PC-9 (cell line): ENCODE measurements at regions not wholly inside any gene's neighbourhood (a gene's known extent, or its start where the extent isn't known, plus 50 kb on each side); places are given as distances from the start of the nearest gene placed in this dataset.

Source experiments
- BruUV-seq: library from RNA; stranded (reverse); fragments of 400-500 nt; replicated peaks from 2 replicates; lab custom pipeline; 2021; lab: Mats Ljungman, UMichigan
- CTCF ChIA-PET: fragments of 300-600 bp; sonication (Branson Sonifier 250); formaldehyde crosslinking; loops from one replicate; lab custom pipeline; 2022; ENCODE audit warnings: antibody characterized with exemption; lab: Charles Lee
- POLR2A ChIA-PET: fragments of 300-600 bp; sonication (Branson Sonifier 250); formaldehyde crosslinking; loops from one replicate; lab custom pipeline; 2022; ENCODE audit warnings: antibody characterized with exemption; ENCODE audit not compliant: unreplicated experiment; lab: Charles Lee
- DNase-seq, 2 experiments: peaks; one replicate each; pipeline versions ENCODE4 v3.0.0 to v3.0.0-alpha.2; 2015 to 2022; ENCODE audit warnings: mixed read lengths in 1 of 2
- H2AFZ ChIP-seq: fragments of 200-600 bp; sonication (generic); 2 replicates; pipeline ENCODE4 v1.8.1; 2017; ENCODE audit warnings: antibody characterized with exemption
- H3F3A ChIP-seq: fragments of 200-600 bp; sonication (generic); 2 replicates; pipeline ENCODE4 v1.8.1; 2017; ENCODE audit warnings: antibody characterized with exemption, mild to moderate bottlenecking, low read depth; ENCODE audit not compliant: insufficient read depth
- H3K27ac ChIP-seq: fragments of 200-600 bp; sonication (generic); 2 replicates; pipeline ENCODE4 v1.6.1; 2016; ENCODE audit warnings: mixed run types
- H3K27me3 ChIP-seq: fragments of 200-600 bp; sonication (generic); 2 replicates; pipeline ENCODE4 v1.6.1; 2016; ENCODE audit warnings: low read depth, mixed run types; ENCODE audit not compliant: insufficient read depth
- H3K36me3 ChIP-seq: fragments of 200-600 bp; sonication (generic); 2 replicates; pipeline ENCODE4 v1.6.1; 2016; ENCODE audit warnings: low read depth, mixed run types
- H3K4me1 ChIP-seq: fragments of 200-600 bp; sonication (generic); replicated peaks from 2 replicates; pipeline ENCODE4 v1.6.1; 2016; ENCODE audit warnings: mixed run types; ENCODE audit not compliant: insufficient read depth
- H3K4me2 ChIP-seq: fragments of 200-600 bp; sonication (generic); 2 replicates; pipeline ENCODE4 v1.6.1; 2017; ENCODE audit warnings: mixed run types
- H3K4me3 ChIP-seq: fragments of 200-600 bp; sonication (generic); 2 replicates; pipeline ENCODE4 v1.6.1; 2016; ENCODE audit warnings: mixed run types
- H3K79me2 ChIP-seq: fragments of 200-600 bp; sonication (generic); 2 replicates; pipeline ENCODE4 v1.6.1; 2017; ENCODE audit warnings: low read depth, mixed run types
- H3K9me2 ChIP-seq: fragments of 200-600 bp; sonication (generic); 2 replicates; pipeline ENCODE4 v1.8.1; 2017; ENCODE audit warnings: mild to moderate bottlenecking; ENCODE audit not compliant: insufficient read depth
- H3K9me3 ChIP-seq: fragments of 200-600 bp; sonication (generic); 2 replicates; pipeline ENCODE4 v1.8.1; 2016; ENCODE audit warnings: low read depth; ENCODE audit not compliant: insufficient read depth
- H4K20me1 ChIP-seq: fragments of 200-600 bp; sonication (generic); 2 replicates; pipeline ENCODE4 v1.8.1; 2017; ENCODE audit not compliant: insufficient read depth
- CTCF ChIP-seq: fragments of 200-600 bp; sonication (generic); conservative IDR thresholded peaks from 2 replicates; pipeline ENCODE4 v1.6.1; 2017; ENCODE audit warnings: mixed run types, antibody characterized with exemption, mild to moderate bottlenecking, moderate library complexity
- EZH2 ChIP-seq: fragments of 200-600 bp; sonication (generic); IDR thresholded peaks from 2 replicates; pipeline ENCODE4 v1.8.0; 2017; ENCODE audit warnings: antibody characterized with exemption, low read depth
- intact Hi-C: fragments of 100-400 bp; cut with micrococcal nuclease; formaldehyde crosslinking; loops from one replicate; pipeline ENCODE4 v1.10.0; 2022; ENCODE audit not compliant: unreplicated experiment

GRCh38 chr11:87444993-87445392 lies 407.3 kb downstream of the TMEM135 start:
- Histone ChIP-seq H3K9me3 (no peaks in the 10 kb centered on the region), H3K27ac (no peak overlapping the region), H4K20me1 (no peaks in the 10 kb centered on the region), H3K4me2 (no peak overlapping the region), H3K36me3 (no peaks in the 10 kb centered on the region), H3K4me1 (no peaks in the 10 kb centered on the region), H2AFZ (no peak overlapping the region), H3K4me3 (no peak overlapping the region), H3F3A (no peaks in the 10 kb centered on the region), H3K9me2 (no peaks in the 10 kb centered on the region), H3K27me3 (no peaks in the 10 kb centered on the region), H3K79me2 (no peaks in the 10 kb centered on the region)
- ChIA-PET CTCF (no interaction called here), POLR2A (interaction anchor here (0.6 kb wide), 1 partner anchor 1575 kb away, joined by 4 read pairs; no protein-coding TSS in a partner anchor)
- BruUV-seq: no TSS peak
- TF ChIP-seq EZH2: no peak
- no peak for TF ChIP-seq CTCF
- intact Hi-C loops: no loop called here
- no peak for DNase-seq

GRCh38 chr11:87443707-87444106 lies 406.0 kb downstream of the TMEM135 start:
- H3K9me2 ChIP-seq: no peaks in the 10 kb centered on the region
- CTCF ChIA-PET: no interaction called here
- no peaks in the 10 kb centered on the region for H3K36me3 ChIP-seq
- no peak overlapping the region for H3K4me3 ChIP-seq
- H3K27me3 ChIP-seq: no peaks in the 10 kb centered on the region
- H3K4me1 ChIP-seq: no peaks in the 10 kb centered on the region
- H4K20me1 ChIP-seq: no peaks in the 10 kb centered on the region
- no peak for DNase-seq
- no TSS peak for BruUV-seq
- no peaks in the 10 kb centered on the region for H3K79me2 ChIP-seq
- H3K4me2 ChIP-seq: no peak overlapping the region
- H3F3A ChIP-seq: no peaks in the 10 kb centered on the region
- POLR2A ChIA-PET: no interaction called here
- TF ChIP-seq EZH2 (no peak), CTCF (no peak)
- H3K27ac ChIP-seq: no peak overlapping the region
- no peaks in the 10 kb centered on the region for H3K9me3 ChIP-seq
- H2AFZ ChIP-seq: no peak overlapping the region
- intact Hi-C loops: no loop called here

GRCh38 chr11:87440076-87440770 lies 402.5 kb downstream of the TMEM135 start:
- Histone ChIP-seq H3K4me1 (0 out of 2 replicates have a peak, but pooled peaks cover 14% of the 10 kb centered on the region), H4K20me1 (no peaks in the 10 kb centered on the region), H3K4me2 (no peak overlapping the region), H3K36me3 (no peaks in the 10 kb centered on the region), H3K4me3 (no peak overlapping the region), H3K27ac (no peak overlapping the region), H3K9me3 (no peaks in the 10 kb centered on the region), H3K79me2 (no peaks in the 10 kb centered on the region), H3K9me2 (no peaks in the 10 kb centered on the region), H3K27me3 (no peaks in the 10 kb centered on the region), H2AFZ (no peak overlapping the region), H3F3A (peaks cover 8% of the 10 kb centered on the region; the same call in 1 of the 2 replicates)
- TF ChIP-seq CTCF (no peak), EZH2 (no peak)
- ChIA-PET CTCF (no interaction called here), POLR2A (no interaction called here)
- intact Hi-C loops: no loop called here
- DNase-seq: no peak
- BruUV-seq: no TSS peak
